ENCODE measurements at regions not wholly inside any gene's neighbourhood (a gene's known extent, or its start where the extent isn't known, plus 50 kb on each side); places are given as distances from the start of the nearest gene placed in this dataset.

DNA sequence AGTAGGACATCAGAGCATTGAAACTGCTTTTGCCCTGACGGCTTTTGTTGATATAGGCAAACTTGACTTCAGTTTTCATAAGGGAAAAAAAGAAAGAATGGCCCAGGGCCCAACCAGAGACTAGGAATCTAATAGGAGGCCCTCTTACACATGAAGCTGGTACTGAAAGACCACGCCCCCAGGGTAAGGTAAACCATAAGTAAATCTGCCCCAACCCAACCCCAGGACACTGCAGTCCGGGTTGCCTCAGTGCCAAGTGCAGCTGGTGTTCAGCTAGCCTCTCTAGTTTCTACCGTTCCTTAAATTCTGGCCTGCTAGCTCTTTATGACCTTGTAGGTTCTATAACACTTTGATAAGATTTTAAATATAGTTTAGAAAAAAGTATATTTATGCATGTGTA is 136.7 kb downstream of the AQP9 start:
- Histone ChIP-seq H3K36me3 (no peaks in the 10 kb centered on the region), H3K4me3 (no peak overlapping the region), H3K9me3 (peaks cover 0 to 10% of the 10 kb centered on the region in 2 donors), H3K27me3 (no peaks in the 10 kb centered on the region), H3K4me1 (no peaks in the 10 kb centered on the region), H3K27ac (no peak overlapping the region)
- TF ChIP-seq, protein P1, sequence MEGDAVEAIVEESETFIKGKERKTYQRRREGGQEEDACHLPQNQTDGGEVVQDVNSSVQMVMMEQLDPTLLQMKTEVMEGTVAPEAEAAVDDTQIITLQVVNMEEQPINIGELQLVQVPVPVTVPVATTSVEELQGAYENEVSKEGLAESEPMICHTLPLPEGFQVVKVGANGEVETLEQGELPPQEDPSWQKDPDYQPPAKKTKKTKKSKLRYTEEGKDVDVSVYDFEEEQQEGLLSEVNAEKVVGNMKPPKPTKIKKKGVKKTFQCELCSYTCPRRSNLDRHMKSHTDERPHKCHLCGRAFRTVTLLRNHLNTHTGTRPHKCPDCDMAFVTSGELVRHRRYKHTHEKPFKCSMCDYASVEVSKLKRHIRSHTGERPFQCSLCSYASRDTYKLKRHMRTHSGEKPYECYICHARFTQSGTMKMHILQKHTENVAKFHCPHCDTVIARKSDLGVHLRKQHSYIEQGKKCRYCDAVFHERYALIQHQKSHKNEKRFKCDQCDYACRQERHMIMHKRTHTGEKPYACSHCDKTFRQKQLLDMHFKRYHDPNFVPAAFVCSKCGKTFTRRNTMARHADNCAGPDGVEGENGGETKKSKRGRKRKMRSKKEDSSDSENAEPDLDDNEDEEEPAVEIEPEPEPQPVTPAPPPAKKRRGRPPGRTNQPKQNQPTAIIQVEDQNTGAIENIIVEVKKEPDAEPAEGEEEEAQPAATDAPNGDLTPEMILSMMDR (IDR thresholded peaks at IDR 0.05), result no peak
- no peak for DNase-seq (ENCODE audit: low spot score)

DNA sequence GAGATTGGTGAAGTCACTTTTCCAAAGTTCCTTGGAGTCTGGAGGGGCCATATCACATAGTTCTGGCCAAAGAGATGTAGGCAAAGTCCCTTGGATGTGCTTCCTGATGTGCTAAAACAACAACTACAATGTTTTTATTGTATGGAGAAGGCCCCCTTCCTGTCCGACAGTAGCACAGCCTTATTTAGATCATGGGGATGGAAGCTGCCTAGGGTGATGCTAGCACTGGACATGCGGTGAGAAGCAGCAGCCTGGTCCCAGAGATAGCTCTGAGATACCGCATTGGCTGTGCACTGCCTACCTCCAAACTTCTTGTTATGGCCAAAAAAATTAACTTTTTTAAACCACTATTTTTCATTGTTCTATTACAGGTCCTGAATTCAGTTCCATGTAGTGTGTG is 137.6 kb downstream of the AQP9 start:
- H3K36me3 ChIP-seq, result no peaks in the 10 kb centered on the region
- peaks cover 0 to 10% of the 10 kb centered on the region in 2 donors for H3K9me3 ChIP-seq
- H3K4me3 ChIP-seq, result no peak overlapping the region
- TF ChIP-seq, protein P1 (IDR thresholded peaks at IDR 0.05), result no peak
- H3K4me1 ChIP-seq, result no peaks in the 10 kb centered on the region
- no peak overlapping the region for H3K27ac ChIP-seq
- no peak for DNase-seq (ENCODE audit: low spot score)
- H3K27me3 ChIP-seq, result no peaks in the 10 kb centered on the region

DNA sequence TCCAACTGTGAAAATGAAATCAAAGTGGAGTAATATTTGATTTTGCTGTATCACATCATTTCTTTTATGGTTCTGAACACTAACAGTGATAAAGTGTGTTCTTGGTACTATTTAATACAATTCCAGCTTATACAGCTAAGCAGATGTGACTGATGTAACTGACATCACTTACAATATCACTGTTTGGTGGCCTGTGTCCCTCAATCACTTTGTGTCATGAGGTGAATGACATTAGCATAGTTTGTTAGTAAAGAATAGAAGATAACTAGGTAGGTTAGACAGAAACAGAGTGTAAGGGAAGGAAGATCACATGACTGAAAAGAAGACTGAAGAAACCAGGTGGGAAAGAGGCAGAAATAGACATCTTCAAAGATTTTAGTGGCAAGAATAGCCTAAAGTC is 138.7 kb downstream of the AQP9 start:
- no peaks in the 10 kb centered on the region for H3K4me1 ChIP-seq
- TF ChIP-seq, protein P1 (IDR thresholded peaks at IDR 0.05), result no peak

GRCh38 chr15:58277333-58277732 is 139.2 kb downstream of the AQP9 start:
- no peak for DNase-seq (ENCODE audit: low spot score)
- H3K36me3 ChIP-seq, result no peaks in the 10 kb centered on the region
- H3K4me1 ChIP-seq, result no peaks in the 10 kb centered on the region
- H3K4me3 ChIP-seq, result no peak overlapping the region
- no peak overlapping the region for H3K27ac ChIP-seq
- H3K27me3 ChIP-seq, result no peaks in the 10 kb centered on the region
- TF ChIP-seq, protein P1 (IDR thresholded peaks at IDR 0.05), result no peak
- H3K9me3 ChIP-seq, result no peaks in the 10 kb centered on the region

More for the DNA sequence above, 138.7 kb downstream of the AQP9 start:
- Histone ChIP-seq H3K36me3 (no peaks in the 10 kb centered on the region), H3K9me3 (no peaks in the 10 kb centered on the region), H3K27ac (no peak overlapping the region), H3K4me3 (no peak overlapping the region), H3K27me3 (no peaks in the 10 kb centered on the region)
- no peak for DNase-seq (ENCODE audit: low spot score)

DNA sequence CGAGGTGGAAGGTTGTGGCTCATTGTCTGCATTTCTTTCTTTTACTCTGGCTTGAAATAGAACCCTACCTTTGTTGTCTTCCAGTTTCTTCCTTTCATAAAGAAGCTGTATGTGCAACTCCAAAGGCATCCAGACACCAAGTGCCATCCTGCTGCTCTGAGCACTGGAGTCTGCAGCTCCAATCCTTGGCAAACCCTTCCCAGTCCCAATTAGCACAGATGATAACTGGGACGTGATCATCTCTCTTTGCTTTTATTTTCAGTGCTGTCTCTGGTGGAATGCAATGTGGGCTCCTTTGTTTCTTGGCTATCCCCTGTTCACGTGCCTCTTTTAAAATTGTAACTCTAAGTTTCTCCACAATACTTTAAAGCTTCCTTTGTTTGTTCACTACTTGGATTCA is 140.9 kb downstream of the AQP9 start:
- Histone ChIP-seq H3K27ac (no peak overlapping the region), H3K9me3 (no peaks in the 10 kb centered on the region), H3K4me1 (no peaks in the 10 kb centered on the region), H3K36me3 (no peaks in the 10 kb centered on the region), H3K27me3 (no peaks in the 10 kb centered on the region), H3K4me3 (no peak overlapping the region)
- TF ChIP-seq, protein P1 (IDR thresholded peaks at IDR 0.05), result no peak
- DNase-seq (ENCODE audit: low spot score), result no peak

DNA sequence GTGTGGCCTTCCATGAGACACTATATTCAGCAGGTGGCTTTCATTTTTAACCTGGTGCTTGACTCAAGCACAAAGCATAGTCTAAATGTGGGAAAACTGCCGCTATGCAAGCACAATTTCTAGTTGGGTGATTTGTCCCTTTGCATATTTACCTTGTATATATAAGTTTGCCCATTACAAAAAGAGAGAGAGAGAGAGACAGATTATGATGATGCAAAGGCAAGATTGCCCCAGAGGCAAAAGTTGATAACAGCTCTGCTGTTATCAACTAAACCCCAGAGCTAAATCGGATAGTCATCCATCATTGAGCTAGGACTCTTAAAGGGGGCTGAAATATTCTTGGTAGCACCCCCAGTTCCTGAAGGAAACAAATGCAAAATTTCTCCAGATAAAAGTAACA is 141.5 kb downstream of the AQP9 start:
- Histone ChIP-seq H3K4me1 (no peaks in the 10 kb centered on the region), H3K27ac (no peak overlapping the region), H3K9me3 (no peaks in the 10 kb centered on the region), H3K4me3 (no peak overlapping the region), H3K27me3 (no peaks in the 10 kb centered on the region), H3K36me3 (no peaks in the 10 kb centered on the region)
- TF ChIP-seq, protein P1 (IDR thresholded peaks at IDR 0.05), result no peak
- DNase-seq (ENCODE audit: low spot score), result no peak
